Esophagus muscularis mucosa (tissue), 4 donors: ENCODE measurements at regions not wholly inside any gene's neighbourhood (a gene's known extent, or its start where the extent isn't known, plus 50 kb on each side); places are given as distances from the start of the nearest gene placed in this dataset.

Experiments used
- EP300 ChIP-seq: sonication (generic); formaldehyde crosslinking; IDR thresholded peaks from one replicate; pipeline ENCODE4 v1.6.1; 2017; ENCODE audit warnings: antibody characterized with exemption
- POLR2AphosphoS5 ChIP-seq, 2 donors: sonication (generic); formaldehyde crosslinking; IDR thresholded peaks; one replicate each; pipeline ENCODE4 v1.6.1; 2017; ENCODE audit warnings: antibody characterized with exemption in 2 of 2
- TF ChIP-seq, protein P1 (sequence below), 3 experiments: fragments of 200-600 bp in 2 of 3; fragments of 450-650 bp in 1 of 3; sonication (generic) in 2 of 3; IDR thresholded peaks; one replicate each; pipeline ENCODE4 v1.5.1; 2017 to 2019; ENCODE audit warnings: antibody characterized with exemption in 3 of 3, mild to moderate bottlenecking in 2 of 3, moderate library complexity in 1 of 3

DNA sequence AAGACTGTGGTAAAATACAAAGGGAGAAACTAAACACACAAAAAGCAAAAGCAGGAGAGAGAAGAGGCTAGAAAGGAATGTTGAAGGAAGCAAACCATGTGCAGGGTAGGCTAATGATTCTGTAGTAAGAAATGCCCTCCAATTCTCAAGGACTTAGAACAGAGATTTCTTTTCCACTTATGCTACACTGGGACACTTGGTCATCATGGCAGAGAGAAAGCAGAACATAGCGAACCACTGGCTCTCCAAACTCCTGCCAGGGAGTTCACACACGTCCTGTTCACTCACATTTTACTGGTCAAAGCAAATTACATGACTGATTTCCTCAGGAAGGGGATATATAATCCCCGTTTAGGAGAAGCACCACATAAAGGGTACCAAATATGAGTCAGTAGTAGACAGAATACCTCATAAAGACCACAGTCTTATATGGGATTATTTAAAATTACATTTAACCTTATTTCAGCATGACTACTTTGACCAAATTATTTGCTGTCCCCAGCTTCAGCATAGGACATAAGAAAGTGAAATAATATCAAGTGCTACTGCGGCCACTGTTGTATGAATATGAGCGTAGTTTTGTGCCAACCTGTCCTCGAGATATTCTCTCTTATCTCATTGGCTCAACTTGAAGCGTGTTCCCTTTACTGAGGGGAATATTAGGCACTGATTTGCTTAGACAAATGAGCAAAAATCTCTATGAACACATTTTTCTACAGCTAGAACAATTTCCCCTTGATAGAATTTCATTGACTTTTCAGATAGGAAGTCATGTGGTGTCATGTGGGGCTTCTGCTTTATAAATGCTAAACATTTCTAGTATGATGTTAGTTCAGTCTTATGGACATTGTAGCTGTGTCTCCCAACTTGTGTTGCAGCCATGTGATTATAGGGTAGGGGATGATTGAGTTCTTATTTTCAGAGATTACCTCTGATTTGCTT lies 81.7 kb downstream of the FAM161A start:
- TF ChIP-seq, protein P1, sequence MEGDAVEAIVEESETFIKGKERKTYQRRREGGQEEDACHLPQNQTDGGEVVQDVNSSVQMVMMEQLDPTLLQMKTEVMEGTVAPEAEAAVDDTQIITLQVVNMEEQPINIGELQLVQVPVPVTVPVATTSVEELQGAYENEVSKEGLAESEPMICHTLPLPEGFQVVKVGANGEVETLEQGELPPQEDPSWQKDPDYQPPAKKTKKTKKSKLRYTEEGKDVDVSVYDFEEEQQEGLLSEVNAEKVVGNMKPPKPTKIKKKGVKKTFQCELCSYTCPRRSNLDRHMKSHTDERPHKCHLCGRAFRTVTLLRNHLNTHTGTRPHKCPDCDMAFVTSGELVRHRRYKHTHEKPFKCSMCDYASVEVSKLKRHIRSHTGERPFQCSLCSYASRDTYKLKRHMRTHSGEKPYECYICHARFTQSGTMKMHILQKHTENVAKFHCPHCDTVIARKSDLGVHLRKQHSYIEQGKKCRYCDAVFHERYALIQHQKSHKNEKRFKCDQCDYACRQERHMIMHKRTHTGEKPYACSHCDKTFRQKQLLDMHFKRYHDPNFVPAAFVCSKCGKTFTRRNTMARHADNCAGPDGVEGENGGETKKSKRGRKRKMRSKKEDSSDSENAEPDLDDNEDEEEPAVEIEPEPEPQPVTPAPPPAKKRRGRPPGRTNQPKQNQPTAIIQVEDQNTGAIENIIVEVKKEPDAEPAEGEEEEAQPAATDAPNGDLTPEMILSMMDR (IDR thresholded peaks at IDR 0.05) = no peak
- TF ChIP-seq POLR2AphosphoS5 (IDR thresholded peaks at IDR 0.05) (no peak), EP300 (no peak)
